Activated CD8-positive, alpha-beta memory T cell treated with anti-CD3 and anti-CD28 coated beads, Interleukin-2, amount 10 ng/mL, durations not matched to agents 7 days and 5 days (primary cell): ENCODE measurements at regions not wholly inside any gene's neighbourhood (a gene's known extent, or its start where the extent isn't known, plus 50 kb on each side); places are given as distances from the start of the nearest gene placed in this dataset.
A peak's percentile ranks its signal among the peaks of the same experiment; 100 is the strongest.

Source experiments
- ATAC-seq: fragments of 150-1000 bp; cut with Tn5 transposase; one replicate; pipeline ENCODE4 v1.10.0; 2021; ENCODE audit warnings: moderate library complexity
- CTCF ChIA-PET: fragments of 350-600 bp; sonication (Branson Sonifier 250); formaldehyde crosslinking; loops from one replicate; lab custom pipeline; 2021; ENCODE audit warnings: antibody characterized with exemption; lab: Charles Lee
- DNase-seq: peaks from one replicate; pipeline ENCODE4 v3.0.0-alpha.2; 2020
- H3K27ac Mint-ChIP-seq: one replicate; pipeline ENCODE4 v1.8.0; 2021; ENCODE audit warnings: mild to moderate bottlenecking, mixed read lengths
- H3K27me3 Mint-ChIP-seq: one replicate; pipeline ENCODE4 v1.8.0; 2021; ENCODE audit warnings: mixed read lengths
- H3K36me3 Mint-ChIP-seq: one replicate; pipeline ENCODE4 v1.8.0; 2021; ENCODE audit warnings: mild to moderate bottlenecking, mixed read lengths
- H3K4me1 Mint-ChIP-seq: one replicate; pipeline ENCODE4 v1.8.0; 2021; ENCODE audit warnings: mixed read lengths
- H3K4me3 Mint-ChIP-seq: one replicate; pipeline ENCODE4 v1.8.0; 2021; ENCODE audit warnings: mild to moderate bottlenecking, moderate library complexity, mixed read lengths
- H3K9me3 Mint-ChIP-seq: one replicate; pipeline ENCODE4 v1.8.0; 2022; ENCODE audit warnings: low read depth, mixed read lengths

DNA sequence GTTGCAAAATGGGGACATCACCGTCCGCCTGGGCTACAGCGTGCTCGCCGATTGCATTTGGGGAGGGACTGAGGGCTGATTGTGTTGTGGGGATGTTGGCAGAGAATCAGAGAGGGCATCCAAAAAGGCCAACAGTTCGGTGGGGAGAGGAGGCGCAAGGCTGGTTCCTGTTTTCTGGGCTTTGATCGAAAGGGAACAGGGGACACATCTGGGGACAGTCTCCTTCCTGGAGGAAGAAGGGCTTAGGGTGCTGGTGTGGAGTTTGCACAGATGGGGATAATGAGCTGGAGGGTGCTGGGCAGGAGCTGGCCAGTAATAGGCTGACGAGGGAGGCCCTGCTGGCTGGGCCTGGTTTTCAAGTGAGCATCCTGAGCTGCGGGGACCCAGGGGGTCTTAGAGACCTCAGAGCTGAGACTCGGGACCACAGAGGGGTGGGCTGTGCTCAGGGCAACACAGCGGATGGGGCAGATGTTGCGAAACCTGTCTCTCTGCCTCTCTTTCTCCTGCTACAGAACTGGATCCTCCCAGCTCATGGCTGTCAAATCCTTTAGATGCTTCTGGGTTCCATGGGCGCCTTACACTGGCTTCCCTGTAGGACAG is 288.7 kb downstream of the SEC14L1 start:
- Mint-ChIP-seq H3K27ac (no peak overlapping the region), H3K36me3 (no peaks in the 10 kb centered on the region), H3K4me1 (peaks cover 66% of the 10 kb centered on the region), H3K27me3 (no peaks in the 10 kb centered on the region), H3K4me3 (no peak overlapping the region), H3K9me3 (no peaks in the 10 kb centered on the region)
- CTCF ChIA-PET, result interaction anchor here (0.6 to 9.1 kb wide), 43 partner anchors 9 to 238 kb away, joined by 3 to 126 read pairs (median 5); no protein-coding TSS in a partner anchor
- DNase-seq, result no peak
- ATAC-seq, result no peak

DNA sequence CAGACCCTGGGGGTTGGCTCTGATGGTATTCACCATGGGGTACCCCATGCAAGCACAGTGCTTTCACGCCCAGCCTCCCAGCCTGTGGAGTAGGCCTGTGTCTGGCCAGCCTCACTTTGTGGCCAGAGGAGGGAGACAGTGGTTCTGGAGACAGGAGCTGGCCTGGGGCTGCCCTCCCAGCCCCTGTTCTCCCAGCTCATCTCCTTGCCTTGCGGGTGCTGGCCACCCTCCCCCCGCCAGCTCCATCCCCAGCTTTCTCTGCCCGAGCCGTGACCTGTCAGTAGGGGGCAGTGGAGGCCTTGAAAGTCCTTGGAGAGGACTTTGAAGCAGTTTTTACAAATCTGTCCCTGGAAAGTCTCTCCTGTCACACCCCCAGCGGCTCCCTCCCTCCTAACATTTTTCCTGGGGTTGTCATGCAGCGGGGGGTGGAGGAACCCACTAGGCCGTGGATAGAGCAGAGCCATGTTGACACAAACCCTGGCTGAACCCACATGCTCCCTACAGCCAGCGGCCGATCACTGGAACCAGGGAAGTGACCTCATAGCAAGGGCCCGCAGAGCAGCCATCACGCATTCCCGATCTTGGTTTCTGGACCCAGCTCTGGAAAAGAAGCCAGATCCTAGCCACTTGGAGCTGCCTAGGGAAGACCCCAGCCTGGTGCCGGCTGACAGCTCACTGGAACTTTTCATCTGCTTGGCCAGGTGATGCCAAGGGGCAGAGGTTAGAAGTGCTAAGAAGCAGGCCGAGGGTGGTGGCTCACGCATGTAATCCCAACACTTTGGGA is 289.4 kb downstream of the SEC14L1 start:
- no peaks in the 10 kb centered on the region for H3K27me3 Mint-ChIP-seq
- no peak overlapping the region for H3K4me3 Mint-ChIP-seq
- H3K9me3 Mint-ChIP-seq, result no peaks in the 10 kb centered on the region
- DNase-seq, result peak; percentile 89
- CTCF ChIA-PET, result interaction anchor here (0.6 to 9.1 kb wide), 46 partner anchors 9 to 237 kb away, joined by 3 to 126 read pairs (median 5); no protein-coding TSS in a partner anchor
- no peak overlapping the region for H3K27ac Mint-ChIP-seq
- H3K36me3 Mint-ChIP-seq, result peaks cover 3% of the 10 kb centered on the region
- peak; percentile 50 for ATAC-seq
- H3K4me1 Mint-ChIP-seq, result peaks cover 68% of the 10 kb centered on the region

DNA sequence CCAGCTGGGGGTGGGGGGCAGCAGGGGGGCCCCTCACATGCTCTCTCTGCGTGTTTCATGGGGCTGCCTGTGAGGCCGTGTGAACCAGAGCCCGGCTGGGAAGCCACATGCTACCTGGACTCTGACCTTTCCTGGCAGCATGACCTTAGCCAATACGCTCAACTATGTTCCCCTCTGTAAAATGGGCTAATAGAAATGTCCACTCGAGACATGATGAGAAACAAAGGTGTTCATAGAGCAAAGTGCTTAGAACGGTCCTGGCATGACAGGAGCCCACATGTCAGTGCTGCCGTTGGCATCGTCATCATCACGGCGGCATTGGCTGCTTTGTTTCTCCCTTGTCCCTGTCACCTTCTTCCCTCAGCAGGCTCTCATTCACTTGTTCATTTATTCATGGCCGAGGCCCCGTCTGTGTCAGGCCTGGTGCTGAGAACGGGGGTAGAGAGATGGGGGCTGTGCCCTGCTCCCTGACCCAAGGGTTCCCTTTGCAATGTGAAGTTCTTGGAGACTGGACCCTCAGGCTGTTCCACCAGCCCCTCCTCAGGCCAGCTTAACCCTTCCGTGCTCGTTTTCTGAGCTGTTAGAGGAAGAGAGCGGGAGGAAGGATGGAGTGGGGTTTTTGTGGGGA is 291.4 kb downstream of the SEC14L1 start:
- Mint-ChIP-seq H3K36me3 (peaks cover 3% of the 10 kb centered on the region), H3K27me3 (no peaks in the 10 kb centered on the region), H3K4me1 (peaks cover 69% of the 10 kb centered on the region), H3K27ac (peak overlapping the region; percentile 61), H3K4me3 (no peak overlapping the region), H3K9me3 (no peaks in the 10 kb centered on the region)
- ATAC-seq (no peak), DNase-seq (no peak)
- CTCF ChIA-PET, result interaction anchor here (1.0 to 9.1 kb wide), 13 partner anchors 10 to 101 kb away, joined by 3 to 126 read pairs (median 7); no protein-coding TSS in a partner anchor

DNA sequence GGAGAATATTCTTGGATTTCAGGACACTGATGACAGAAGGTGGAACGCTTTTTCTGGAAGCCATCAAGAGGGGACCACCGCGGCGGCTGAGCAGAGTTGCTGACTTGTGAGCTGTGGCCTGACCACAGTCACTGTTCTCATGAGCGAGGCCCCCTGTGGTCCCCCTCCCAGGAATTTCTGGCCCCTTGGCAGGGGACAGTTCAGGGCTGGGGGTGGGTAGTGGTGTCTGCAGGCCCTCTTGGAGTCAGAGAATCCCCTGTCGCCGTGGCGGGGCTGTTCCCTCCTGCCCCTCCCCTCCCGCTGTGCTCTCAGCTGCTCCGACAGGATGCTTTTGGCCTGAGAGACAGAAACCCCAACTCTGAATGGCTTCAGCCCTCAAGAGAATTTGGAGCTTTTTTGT is 292.0 kb downstream of the SEC14L1 start:
- peak overlapping the region; percentile 65 for H3K4me3 Mint-ChIP-seq
- no peaks in the 10 kb centered on the region for H3K27me3 Mint-ChIP-seq
- ATAC-seq (peak; percentile 14), DNase-seq (peak; percentile 52)
- CTCF ChIA-PET, result interaction anchor here (1.0 to 9.1 kb wide), 9 partner anchors 9 to 102 kb away, joined by 3 to 126 read pairs (median 5); no protein-coding TSS in a partner anchor
- H3K36me3 Mint-ChIP-seq, result peaks cover 3% of the 10 kb centered on the region
- H3K9me3 Mint-ChIP-seq, result no peaks in the 10 kb centered on the region
- H3K27ac Mint-ChIP-seq, result peak overlapping the region; percentile 61
- peaks cover 75% of the 10 kb centered on the region for H3K4me1 Mint-ChIP-seq

DNA sequence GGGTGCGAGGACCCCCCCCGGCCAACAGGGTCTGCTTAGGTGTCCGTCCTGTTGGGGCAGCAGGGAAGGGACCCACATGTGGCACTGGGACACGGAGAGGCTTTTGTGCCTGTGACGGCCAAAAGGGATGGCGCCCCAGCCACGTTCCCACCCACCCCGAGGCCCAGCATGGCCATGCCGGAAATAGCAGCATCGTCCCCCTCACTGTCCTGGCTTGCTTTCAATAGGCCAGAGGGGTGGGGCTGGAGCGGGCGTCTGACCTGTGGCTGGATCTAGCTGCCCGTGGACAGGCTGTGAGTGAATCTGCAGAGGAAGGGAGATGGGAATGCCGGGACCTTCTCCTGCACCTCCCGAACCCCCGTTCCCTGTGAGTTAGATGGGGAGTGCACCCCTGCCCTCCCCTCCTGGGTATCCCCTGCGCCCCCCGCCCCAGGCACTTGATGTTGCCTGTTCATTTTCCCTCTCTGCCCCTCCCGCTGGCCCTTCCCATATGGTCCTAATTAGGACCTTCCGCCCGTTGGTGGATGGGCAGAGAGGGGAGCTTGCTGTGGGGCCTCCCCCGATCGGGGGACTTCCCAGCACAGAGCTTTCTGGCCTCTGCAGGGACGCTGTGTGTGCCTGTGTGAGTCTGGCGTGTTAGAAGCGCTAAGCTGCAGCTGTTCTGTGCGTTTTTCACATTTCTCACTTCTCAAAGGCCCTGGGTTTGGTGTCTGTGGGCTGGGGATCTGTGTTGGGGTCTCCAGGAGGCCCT is 292.8 kb downstream of the SEC14L1 start:
- Mint-ChIP-seq H3K9me3 (no peaks in the 10 kb centered on the region), H3K4me1 (peaks cover 80% of the 10 kb centered on the region), H3K27ac (peak overlapping the region; percentile 79), H3K27me3 (no peaks in the 10 kb centered on the region), H3K4me3 (peak overlapping the region; percentile 65), H3K36me3 (peaks cover 3% of the 10 kb centered on the region)
- ATAC-seq (peak; percentile 54), DNase-seq (peak; percentile 59)
- CTCF ChIA-PET, result interaction anchor here (0.7 to 9.1 kb wide), 9 partner anchors 9 to 102 kb away, joined by 3 to 126 read pairs (median 7); no protein-coding TSS in a partner anchor

DNA sequence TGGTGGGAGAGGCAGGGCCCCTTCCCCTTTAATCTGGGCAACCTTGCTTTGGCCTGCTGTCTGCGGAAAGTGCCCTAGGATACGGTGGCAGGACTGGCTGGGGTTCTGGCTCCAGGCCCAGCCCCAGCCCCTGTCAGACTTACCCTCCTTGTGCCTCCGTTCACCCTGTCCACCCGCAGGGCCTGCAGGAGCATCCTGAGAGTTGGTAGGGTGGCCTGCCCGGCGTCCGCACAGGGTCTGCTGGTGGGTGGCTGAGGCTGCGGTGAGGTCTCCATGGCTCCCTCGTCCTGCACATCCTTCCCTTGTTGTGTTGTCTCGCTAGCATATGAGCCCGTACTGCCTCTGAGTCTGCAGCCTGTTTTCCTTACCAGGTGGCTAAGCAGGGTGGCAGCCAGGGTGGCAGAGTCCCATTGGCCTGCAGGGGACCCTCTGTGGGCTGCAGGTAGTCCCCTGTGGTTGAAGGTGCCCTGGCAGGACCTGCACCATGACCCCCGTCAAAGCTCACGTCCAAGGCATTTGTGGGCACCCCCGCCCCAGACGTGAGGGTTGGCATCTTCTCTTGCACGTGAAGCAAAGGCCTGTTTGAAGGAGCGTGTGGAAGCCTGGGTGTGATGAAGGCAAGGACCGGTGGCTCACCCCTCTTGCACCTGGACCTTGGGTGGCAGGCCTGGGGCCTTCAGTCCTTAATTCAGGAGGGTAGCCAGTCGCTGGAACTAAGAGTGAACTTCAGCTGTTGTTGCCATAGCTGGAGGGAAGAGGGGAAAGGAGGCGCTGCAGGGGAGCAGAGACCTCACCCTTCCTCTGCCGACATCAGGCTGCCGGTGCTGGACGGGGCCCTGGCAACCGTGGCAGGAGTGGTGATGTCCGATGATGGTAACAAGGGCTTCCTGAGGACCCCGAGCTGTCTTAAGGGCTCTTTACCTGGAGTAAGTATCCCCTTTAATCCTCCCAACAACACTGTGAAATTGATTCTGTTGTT is 293.7 kb downstream of the SEC14L1 start:
- H3K27me3 Mint-ChIP-seq, result no peaks in the 10 kb centered on the region
- H3K9me3 Mint-ChIP-seq, result no peaks in the 10 kb centered on the region
- no peak for ATAC-seq
- H3K4me3 Mint-ChIP-seq, result peak overlapping the region; percentile 65
- no peak for DNase-seq
- peaks cover 86% of the 10 kb centered on the region for H3K4me1 Mint-ChIP-seq
- peaks cover 3% of the 10 kb centered on the region for H3K36me3 Mint-ChIP-seq
- H3K27ac Mint-ChIP-seq, result peak overlapping the region; percentile 79
- CTCF ChIA-PET, result interaction anchor here (0.7 to 9.1 kb wide), 10 partner anchors 8 to 52 kb away, joined by 3 to 110 read pairs (median 3); no protein-coding TSS in a partner anchor

DNA sequence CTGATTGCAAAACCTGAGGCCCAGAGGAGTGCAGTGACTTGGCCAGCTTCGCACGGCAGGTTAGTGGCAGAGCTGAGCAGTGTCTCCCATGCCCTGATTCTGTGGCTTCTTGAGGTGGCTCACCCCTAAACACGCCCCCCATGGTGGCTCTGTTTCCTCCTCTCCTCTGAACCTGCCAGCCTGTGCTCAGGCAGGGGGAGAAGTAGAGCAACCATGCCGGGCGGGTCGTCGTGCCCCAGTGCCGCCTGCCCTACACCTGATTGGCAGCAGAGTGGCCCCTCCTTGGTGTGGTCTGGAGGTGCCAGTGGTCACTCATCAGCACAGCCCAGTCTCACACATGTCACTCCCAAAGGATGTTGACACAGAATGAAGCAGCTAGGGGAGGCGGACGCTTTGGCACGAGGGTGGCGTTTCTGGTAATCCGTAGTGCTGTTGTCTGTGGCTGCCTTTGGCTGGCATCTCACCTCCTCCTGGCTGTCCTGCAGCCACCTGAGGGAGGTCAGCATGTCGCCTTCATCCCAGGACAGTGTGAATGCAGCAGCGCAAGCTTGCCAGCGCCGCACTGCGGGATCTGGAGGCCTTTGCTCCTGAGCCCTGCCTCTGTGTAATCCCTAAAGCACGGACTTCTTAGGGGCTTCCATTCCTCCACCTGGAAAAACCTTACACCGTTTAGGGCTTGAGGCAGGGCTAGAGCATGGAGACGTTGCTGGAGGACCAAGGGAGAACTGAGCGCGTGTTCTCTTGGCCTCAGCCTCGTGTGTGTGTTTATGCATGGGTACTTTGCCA is 294.7 kb downstream of the SEC14L1 start:
- peaks cover 3% of the 10 kb centered on the region for H3K36me3 Mint-ChIP-seq
- peak; percentile 11 for ATAC-seq
- no peaks in the 10 kb centered on the region for H3K9me3 Mint-ChIP-seq
- CTCF ChIA-PET, result interaction anchor here (0.8 to 9.1 kb wide), 8 partner anchors 10 to 59 kb away, joined by 3 to 98 read pairs (median 4); no protein-coding TSS in a partner anchor
- H3K27me3 Mint-ChIP-seq, result no peaks in the 10 kb centered on the region
- DNase-seq, result peak; percentile 55
- H3K4me1 Mint-ChIP-seq, result peaks cover 85% of the 10 kb centered on the region
- H3K4me3 Mint-ChIP-seq, result peak overlapping the region; percentile 65
- peak overlapping the region; percentile 79 for H3K27ac Mint-ChIP-seq

DNA sequence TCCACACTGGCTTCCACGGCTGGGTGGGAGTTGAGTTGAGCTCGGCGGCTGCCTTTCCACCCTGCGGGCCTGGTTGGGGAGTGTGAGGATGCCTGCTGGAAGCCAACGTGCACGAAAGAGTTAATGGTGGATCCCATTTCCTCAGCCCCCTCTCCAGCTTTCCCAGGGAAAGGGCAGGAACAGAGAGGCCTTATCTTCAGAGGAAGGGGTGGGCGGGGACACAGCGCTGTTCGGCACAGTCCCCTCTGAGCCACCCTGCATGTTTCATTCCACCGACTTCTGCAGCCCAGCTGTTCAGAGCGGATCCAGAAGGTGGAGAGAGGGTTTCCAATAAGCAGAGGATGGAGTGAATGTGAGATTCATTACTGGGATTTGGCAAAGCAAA is 295.3 kb downstream of the SEC14L1 start:
- H3K4me3 Mint-ChIP-seq, result no peak overlapping the region
- no peak overlapping the region for H3K27ac Mint-ChIP-seq
- ATAC-seq (no peak), DNase-seq (no peak)
- H3K4me1 Mint-ChIP-seq, result peaks cover 90% of the 10 kb centered on the region
- CTCF ChIA-PET, result interaction anchor here (1.1 to 9.1 kb wide), 4 partner anchors 15 to 59 kb away, joined by 3 to 98 read pairs (median 4); no protein-coding TSS in a partner anchor
- no peaks in the 10 kb centered on the region for H3K9me3 Mint-ChIP-seq
- H3K36me3 Mint-ChIP-seq, result peaks cover 3% of the 10 kb centered on the region
- no peaks in the 10 kb centered on the region for H3K27me3 Mint-ChIP-seq

DNA sequence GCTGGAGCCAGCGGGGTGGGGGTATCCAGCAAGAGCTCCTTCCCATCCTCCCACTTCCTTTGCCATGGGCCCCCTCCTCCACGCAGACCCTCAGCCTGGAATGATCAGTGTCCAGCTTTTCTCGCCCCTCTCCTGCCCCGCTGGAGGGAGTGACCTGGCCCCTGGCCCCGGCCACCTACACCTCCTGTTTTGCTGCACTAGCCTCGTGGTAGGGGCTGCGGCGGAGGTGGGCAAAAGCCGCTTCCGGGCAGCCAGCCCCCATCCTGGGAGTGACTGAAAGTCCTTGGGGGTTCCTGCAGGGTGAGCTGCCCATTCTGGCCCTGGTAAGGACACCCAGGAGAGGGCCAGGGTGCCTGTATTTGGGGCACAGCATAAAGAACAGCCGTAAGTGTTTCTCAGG is 295.7 kb downstream of the SEC14L1 start:
- no peak overlapping the region for H3K4me3 Mint-ChIP-seq
- H3K9me3 Mint-ChIP-seq, result no peaks in the 10 kb centered on the region
- ATAC-seq, result no peak
- peaks cover 94% of the 10 kb centered on the region for H3K4me1 Mint-ChIP-seq
- peak overlapping the region; percentile 57 for H3K27ac Mint-ChIP-seq
- CTCF ChIA-PET, result interaction anchor here (0.8 to 9.1 kb wide), 4 partner anchors 15 to 60 kb away, joined by 3 to 98 read pairs (median 4); no protein-coding TSS in a partner anchor
- DNase-seq, result no peak
- peaks cover 3% of the 10 kb centered on the region for H3K36me3 Mint-ChIP-seq
- no peaks in the 10 kb centered on the region for H3K27me3 Mint-ChIP-seq

DNA sequence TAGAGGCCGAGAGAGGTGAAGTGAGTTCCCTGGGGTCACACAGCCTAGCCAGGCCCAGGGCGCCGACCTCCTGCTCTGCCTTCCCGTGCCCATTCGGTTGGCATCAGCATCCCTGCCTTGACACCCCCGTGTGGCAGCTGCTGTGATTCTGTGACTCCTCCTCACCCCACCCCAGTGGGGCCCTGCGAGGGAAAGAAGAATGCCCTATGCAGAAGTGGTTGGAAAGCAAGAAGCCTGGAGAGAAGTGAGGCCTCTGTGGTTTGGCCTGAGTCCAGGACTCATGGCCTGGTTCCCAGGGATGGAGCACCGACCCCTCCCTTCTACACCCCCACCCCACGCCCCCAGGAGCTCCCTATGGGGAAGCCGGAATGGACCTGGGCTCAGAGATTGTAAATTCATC is 296.2 kb downstream of the SEC14L1 start:
- no peak overlapping the region for H3K4me3 Mint-ChIP-seq
- DNase-seq (no peak), ATAC-seq (no peak)
- CTCF ChIA-PET, result interaction anchor here (0.8 to 9.1 kb wide), 4 partner anchors 14 to 61 kb away, joined by 3 to 98 read pairs (median 4); no protein-coding TSS in a partner anchor
- no peaks in the 10 kb centered on the region for H3K9me3 Mint-ChIP-seq
- H3K27me3 Mint-ChIP-seq, result no peaks in the 10 kb centered on the region
- peaks cover 96% of the 10 kb centered on the region for H3K4me1 Mint-ChIP-seq
- peak overlapping the region; percentile 57 for H3K27ac Mint-ChIP-seq
- peaks cover 3% of the 10 kb centered on the region for H3K36me3 Mint-ChIP-seq

DNA sequence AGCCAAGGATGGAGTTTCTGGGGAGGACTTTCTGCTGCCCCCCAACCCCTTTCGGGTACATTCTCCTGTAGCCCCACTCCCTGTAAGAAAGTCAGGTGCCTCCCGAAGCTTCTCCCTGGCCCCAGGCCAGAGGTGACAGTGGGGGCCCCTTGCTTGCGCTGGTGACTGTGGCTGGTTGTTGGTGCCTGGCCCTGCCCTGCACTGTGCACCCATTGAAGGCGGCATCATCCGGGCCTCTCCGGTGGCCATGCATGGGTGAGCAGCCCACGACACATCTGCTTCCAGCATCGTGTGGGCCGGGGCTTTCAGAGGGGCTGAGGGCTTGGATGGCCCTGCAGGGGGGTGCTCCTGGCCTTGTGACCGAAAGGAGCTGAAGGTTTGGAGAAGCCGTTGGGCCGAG is 297.0 kb downstream of the SEC14L1 start:
- no peak overlapping the region for H3K4me3 Mint-ChIP-seq

More for the DNA sequence above, 297.0 kb downstream of the SEC14L1 start:
- H3K27ac Mint-ChIP-seq, result peak overlapping the region; percentile 19
- peaks cover 96% of the 10 kb centered on the region for H3K4me1 Mint-ChIP-seq
- ATAC-seq, result no peak
- CTCF ChIA-PET, result interaction anchor here (1.0 to 9.2 kb wide), 2 partner anchors 7 to 34 kb away, joined by 3 to 110 read pairs; no protein-coding TSS in a partner anchor
- H3K9me3 Mint-ChIP-seq, result no peaks in the 10 kb centered on the region
- H3K27me3 Mint-ChIP-seq, result no peaks in the 10 kb centered on the region
- no peak for DNase-seq
- H3K36me3 Mint-ChIP-seq, result peaks cover 3% of the 10 kb centered on the region
